ENCODE measurements at regions not wholly inside any gene's neighbourhood (a gene's known extent, or its start where the extent isn't known, plus 50 kb on each side); places are given as distances from the start of the nearest gene placed in this dataset.

DNA sequence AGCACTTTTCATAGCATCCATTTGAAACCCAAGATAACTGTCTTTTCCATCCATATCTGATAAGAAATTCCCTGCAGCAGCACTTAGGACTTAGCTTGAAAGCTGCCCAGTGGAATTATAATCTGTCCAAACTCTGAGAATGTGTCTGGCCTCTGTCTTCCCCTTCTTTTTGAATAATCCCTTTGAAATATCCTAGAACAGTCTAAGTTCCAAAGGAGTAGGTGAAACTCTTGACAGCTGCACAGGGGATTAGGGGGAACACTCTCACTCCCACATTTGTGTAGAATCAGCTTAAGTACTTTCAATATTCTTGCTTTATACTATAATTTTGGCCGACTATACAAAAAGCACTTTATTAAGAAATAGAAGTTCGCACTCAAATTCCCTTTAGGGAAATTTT is 157.7 kb downstream of the PAPSS1 start:
- no peaks in the 10 kb centered on the region for H3K36me3 ChIP-seq
- no peak for DNase-seq
- intact Hi-C loops (cut with DNase I; ENCODE audit: low total_unique reads): no loop called here
- H3K4me3 ChIP-seq: no peak overlapping the region
- H3K9me3 ChIP-seq: peaks cover 0 to 37% (median 20%) of the 10 kb centered on the region in 8 donors
- no peaks in the 10 kb centered on the region for H3K27me3 ChIP-seq (replicated peaks in 1 of 7)
- no peaks in the 10 kb centered on the region for H3K4me1 ChIP-seq
- TF ChIP-seq, protein P1, sequence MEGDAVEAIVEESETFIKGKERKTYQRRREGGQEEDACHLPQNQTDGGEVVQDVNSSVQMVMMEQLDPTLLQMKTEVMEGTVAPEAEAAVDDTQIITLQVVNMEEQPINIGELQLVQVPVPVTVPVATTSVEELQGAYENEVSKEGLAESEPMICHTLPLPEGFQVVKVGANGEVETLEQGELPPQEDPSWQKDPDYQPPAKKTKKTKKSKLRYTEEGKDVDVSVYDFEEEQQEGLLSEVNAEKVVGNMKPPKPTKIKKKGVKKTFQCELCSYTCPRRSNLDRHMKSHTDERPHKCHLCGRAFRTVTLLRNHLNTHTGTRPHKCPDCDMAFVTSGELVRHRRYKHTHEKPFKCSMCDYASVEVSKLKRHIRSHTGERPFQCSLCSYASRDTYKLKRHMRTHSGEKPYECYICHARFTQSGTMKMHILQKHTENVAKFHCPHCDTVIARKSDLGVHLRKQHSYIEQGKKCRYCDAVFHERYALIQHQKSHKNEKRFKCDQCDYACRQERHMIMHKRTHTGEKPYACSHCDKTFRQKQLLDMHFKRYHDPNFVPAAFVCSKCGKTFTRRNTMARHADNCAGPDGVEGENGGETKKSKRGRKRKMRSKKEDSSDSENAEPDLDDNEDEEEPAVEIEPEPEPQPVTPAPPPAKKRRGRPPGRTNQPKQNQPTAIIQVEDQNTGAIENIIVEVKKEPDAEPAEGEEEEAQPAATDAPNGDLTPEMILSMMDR (IDR thresholded peaks at IDR 0.05 in 8 of 11, conservative IDR thresholded peaks at IDR 0.05 in 3 of 11): no peak
- no peak for TF ChIP-seq POLR2A (IDR thresholded peaks at IDR 0.05)
- WGBS, 5 donors: 85 to 94% (median 91%) methylated on average over 2 of the region's 2 CpGs
- H3K27ac ChIP-seq: no peak overlapping the region

DNA sequence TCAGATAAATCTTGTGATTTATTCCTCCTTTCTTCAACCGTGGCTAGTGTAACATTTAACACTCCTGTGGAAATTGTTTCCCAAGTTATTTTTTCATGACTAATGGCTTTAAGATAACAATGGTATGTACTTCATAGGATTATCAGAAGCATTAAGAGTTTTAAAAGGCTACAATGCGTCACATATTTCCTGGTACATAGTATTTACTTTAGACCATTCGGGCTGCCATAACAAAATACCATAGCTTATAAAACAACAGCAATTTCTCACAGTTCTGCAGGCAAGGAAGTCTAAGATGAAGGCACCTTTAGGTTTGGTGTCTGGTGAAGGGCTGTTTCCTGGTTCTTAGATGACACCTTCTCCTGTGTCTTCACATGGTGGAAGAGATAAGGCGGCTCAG is 158.6 kb downstream of the PAPSS1 start:
- intact Hi-C loops (cut with DNase I; ENCODE audit: low total_unique reads): no loop called here
- no peaks in the 10 kb centered on the region for H3K36me3 ChIP-seq
- TF ChIP-seq POLR2A (IDR thresholded peaks at IDR 0.05) (no peak), POLR2AphosphoS5 (IDR thresholded peaks at IDR 0.05) (no peak)
- TF ChIP-seq, protein P1 (IDR thresholded peaks at IDR 0.05 in 8 of 11, conservative IDR thresholded peaks at IDR 0.05 in 3 of 11): no peak
- peaks cover 0 to 30% (median 18%) of the 10 kb centered on the region in 8 donors for H3K9me3 ChIP-seq
- no peak overlapping the region for H3K27ac ChIP-seq
- H3K27me3 ChIP-seq (replicated peaks in 1 of 7): no peaks in the 10 kb centered on the region
- no peaks in the 10 kb centered on the region for H3K4me1 ChIP-seq
- 72 to 92% (median 80%) methylated on average over 4 of the region's 4 CpGs for WGBS, 5 donors
- no peak overlapping the region for H3K4me3 ChIP-seq
- DNase-seq: no peak

DNA sequence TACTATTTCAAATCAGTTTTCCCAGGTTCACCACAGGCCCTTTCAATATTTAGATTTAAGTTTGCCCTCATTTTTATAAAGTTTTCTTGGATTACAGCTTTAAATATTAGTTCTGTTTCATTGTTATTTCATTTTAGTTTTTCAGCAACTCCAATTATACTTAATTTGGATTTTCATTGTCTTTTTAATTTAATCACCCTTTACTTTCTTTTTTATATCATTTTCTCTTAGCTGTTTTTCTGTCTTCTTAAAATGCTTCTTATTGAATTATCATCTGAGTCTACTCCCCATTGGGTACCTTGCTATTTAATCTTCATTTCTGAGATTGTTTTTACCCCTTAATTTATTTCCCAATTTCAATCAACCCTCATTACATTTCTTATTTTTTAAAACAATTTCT is 160.4 kb downstream of the PAPSS1 start:
- H3K27me3 ChIP-seq (replicated peaks in 1 of 7): no peaks in the 10 kb centered on the region
- no peak for DNase-seq
- H3K9me3 ChIP-seq: peaks cover 0 to 29% (median 21%) of the 10 kb centered on the region in 8 donors
- intact Hi-C loops (cut with DNase I; ENCODE audit: low total_unique reads): no loop called here
- no peaks in the 10 kb centered on the region for H3K4me1 ChIP-seq
- TF ChIP-seq POLR2AphosphoS5 (IDR thresholded peaks at IDR 0.05) (no peak), POLR2A (IDR thresholded peaks at IDR 0.05) (no peak)
- TF ChIP-seq, protein P1 (IDR thresholded peaks at IDR 0.05 in 8 of 11, conservative IDR thresholded peaks at IDR 0.05 in 3 of 11): no peak
- H3K4me3 ChIP-seq: no peak overlapping the region
- no peaks in the 10 kb centered on the region for H3K36me3 ChIP-seq
- H3K27ac ChIP-seq: no peak overlapping the region

DNA sequence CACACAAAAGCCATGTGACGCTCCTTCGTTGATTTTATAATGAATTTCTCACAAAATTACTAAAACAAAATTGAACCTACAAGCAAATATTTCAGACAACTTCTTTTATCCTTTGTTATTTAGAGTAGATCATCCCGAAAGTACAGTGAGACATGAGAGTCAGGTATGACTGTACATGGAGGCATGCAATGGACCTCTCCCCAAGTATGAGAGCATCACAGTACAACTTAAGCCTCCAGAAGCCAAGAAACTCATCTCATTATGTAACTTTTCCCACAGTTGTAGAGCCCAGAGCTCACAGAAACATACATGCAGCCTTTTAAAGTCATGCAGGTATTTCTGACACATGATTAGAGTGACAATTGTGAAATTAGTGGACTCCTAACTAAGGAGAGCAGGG is 167.7 kb downstream of the PAPSS1 start:
- no peaks in the 10 kb centered on the region for H3K27me3 ChIP-seq (replicated peaks in 1 of 7)
- H3K4me3 ChIP-seq: no peak overlapping the region
- DNase-seq: no peak
- H3K9me3 ChIP-seq: peaks cover 0 to 13% (median 7%) of the 10 kb centered on the region in 8 donors
- H3K4me1 ChIP-seq: no peaks in the 10 kb centered on the region
- no peak overlapping the region for H3K27ac ChIP-seq
- H3K36me3 ChIP-seq: no peaks in the 10 kb centered on the region
- intact Hi-C loops (cut with DNase I; ENCODE audit: low total_unique reads): no loop called here
- 83 to 90% (median 88%) methylated on average over 3 of the region's 3 CpGs for WGBS, 5 donors
- TF ChIP-seq POLR2AphosphoS5 (IDR thresholded peaks at IDR 0.05) (no peak), POLR2A (IDR thresholded peaks at IDR 0.05) (no peak)
- TF ChIP-seq, protein P1 (IDR thresholded peaks at IDR 0.05 in 8 of 11, conservative IDR thresholded peaks at IDR 0.05 in 3 of 11): no peak
